HUES64 (cell line): ENCODE measurements at regions not wholly inside any gene's neighbourhood (a gene's known extent, or its start where the extent isn't known, plus 50 kb on each side); places are given as distances from the start of the nearest gene placed in this dataset.
"Not testable (repeated sequence)": the region's sequence is repeated elsewhere in the genome, so short reads cannot be mapped to it uniquely, and the experiment has no call there.

Experiments
- H3K27ac ChIP-seq: 2 replicates; pipeline ENCODE4 v1.7.0; 2013; ENCODE audit warnings: low read depth, low read length, inconsistent platforms
- H3K27me3 ChIP-seq: 2 replicates; pipeline ENCODE4 v1.6.1; 2013; ENCODE audit warnings: mild to moderate bottlenecking, low read length; ENCODE audit not compliant: insufficient read depth
- H3K36me3 ChIP-seq: 2 replicates; pipeline ENCODE4 v1.6.1; 2013; ENCODE audit warnings: mild to moderate bottlenecking, low read length; ENCODE audit not compliant: insufficient read depth
- H3K4me1 ChIP-seq: 2 replicates; pipeline ENCODE4 v1.6.1; 2013; ENCODE audit warnings: mild to moderate bottlenecking, low read length, moderate library complexity; ENCODE audit not compliant: insufficient read depth
- H3K4me3 ChIP-seq: 2 replicates; pipeline ENCODE4 v1.5.1; 2013; ENCODE audit warnings: mild to moderate bottlenecking, low read length, moderate library complexity
- H3K9ac ChIP-seq: 2 replicates; pipeline ENCODE4 v1.6.1; 2013; ENCODE audit warnings: mild to moderate bottlenecking, low read depth, low read length
- H3K9me3 ChIP-seq: 2 replicates; pipeline ENCODE4 v1.6.1; 2013; ENCODE audit warnings: low read depth, low read length; ENCODE audit not compliant: insufficient read depth
- WGBS: fragments of 150-250, 120-280 bp; methylation state at CpG from one replicate; pipeline ENCODE4 v1.1.7; 2013; ENCODE audit warnings: missing lambda C conversion rate; 5-methylcytosine and 5-hydroxymethylcytosine counted together

DNA sequence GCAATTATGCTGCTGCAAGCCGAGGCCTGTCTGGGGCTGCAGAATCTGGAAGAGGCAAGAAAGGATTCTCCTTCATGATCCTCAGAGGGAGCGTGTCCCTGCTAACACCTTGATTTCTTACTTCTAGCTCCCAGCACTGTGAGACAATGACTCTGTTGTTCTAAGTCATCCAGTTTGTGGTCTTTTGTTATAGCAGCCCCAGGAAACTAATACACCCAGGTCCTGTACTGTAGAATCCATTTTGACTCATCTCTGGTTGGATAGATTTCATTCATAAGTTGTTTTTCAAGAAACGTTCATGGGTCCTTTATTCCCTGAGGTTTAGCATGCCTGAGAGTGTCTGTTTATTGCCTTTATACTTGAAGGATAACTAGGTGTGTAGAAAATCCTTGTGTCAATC, 112.7 kb downstream of the TMEM17 start:
- no peaks in the 10 kb centered on the region for H3K9me3 ChIP-seq

DNA sequence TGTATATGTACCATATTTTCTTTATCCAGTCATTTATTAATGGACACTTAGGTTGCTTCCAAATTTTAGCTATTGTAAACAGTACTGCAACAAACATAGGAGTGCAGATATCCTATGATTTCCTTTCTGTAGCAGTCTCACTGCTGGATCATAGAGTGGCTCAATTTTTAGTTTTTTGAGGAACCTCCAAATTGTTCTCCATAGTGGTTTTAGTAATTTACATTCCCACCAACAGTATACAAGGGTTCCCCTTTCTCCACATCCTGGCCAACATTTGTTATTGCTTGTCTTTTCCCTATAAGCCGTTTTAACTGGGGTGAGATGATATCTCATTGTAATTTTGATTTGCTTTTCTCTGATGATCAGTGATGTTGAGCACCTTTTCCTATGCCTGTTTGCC, 114.3 kb downstream of the TMEM17 start:
- WGBS = 86% methylated on average over 1 of the region's 1 CpG

More for the DNA sequence above, 112.7 kb downstream of the TMEM17 start:
- no peak overlapping the region for H3K4me3 ChIP-seq
- WGBS = 93% methylated on average over 3 of the region's 3 CpGs
- no peaks in the 10 kb centered on the region for H3K36me3 ChIP-seq
- H3K4me1 ChIP-seq = no peaks in the 10 kb centered on the region
- no peaks in the 10 kb centered on the region for H3K27me3 ChIP-seq
- H3K27ac ChIP-seq = no peak overlapping the region
- H3K9ac ChIP-seq = no peak overlapping the region

DNA sequence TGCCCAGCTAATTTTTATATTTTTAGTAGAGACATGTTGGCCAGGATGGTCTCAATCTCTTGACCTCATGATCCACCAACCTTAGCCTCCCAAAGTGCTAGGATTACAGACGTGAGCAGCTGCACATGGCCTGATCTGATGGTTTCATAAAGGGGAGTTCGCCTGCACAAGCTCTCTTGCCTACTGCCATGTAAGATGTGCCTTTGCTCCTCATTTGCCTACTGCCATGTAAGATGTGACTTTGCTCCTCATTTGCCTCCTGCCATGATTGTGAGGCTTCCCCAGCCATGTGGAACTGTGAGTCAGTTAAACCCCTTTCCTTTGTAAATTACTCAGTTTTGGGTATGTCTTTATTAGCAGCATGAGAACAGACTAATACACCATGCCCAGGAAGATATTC, 119.6 kb downstream of the TMEM17 start:
- not testable (repeated sequence) for H3K27me3 ChIP-seq, H3K27ac ChIP-seq, H3K9me3 ChIP-seq, H3K9ac ChIP-seq, H3K4me1 ChIP-seq, H3K4me3 ChIP-seq, H3K36me3 ChIP-seq
- 93% methylated on average over 2 of the region's 2 CpGs for WGBS

More for the DNA sequence above, 114.3 kb downstream of the TMEM17 start:
- Histone ChIP-seq H3K4me3 (no peak overlapping the region), H3K9ac (no peak overlapping the region), H3K4me1 (no peaks in the 10 kb centered on the region), H3K36me3 (no peaks in the 10 kb centered on the region), H3K9me3 (no peaks in the 10 kb centered on the region), H3K27ac (no peak overlapping the region), H3K27me3 (no peaks in the 10 kb centered on the region)

DNA sequence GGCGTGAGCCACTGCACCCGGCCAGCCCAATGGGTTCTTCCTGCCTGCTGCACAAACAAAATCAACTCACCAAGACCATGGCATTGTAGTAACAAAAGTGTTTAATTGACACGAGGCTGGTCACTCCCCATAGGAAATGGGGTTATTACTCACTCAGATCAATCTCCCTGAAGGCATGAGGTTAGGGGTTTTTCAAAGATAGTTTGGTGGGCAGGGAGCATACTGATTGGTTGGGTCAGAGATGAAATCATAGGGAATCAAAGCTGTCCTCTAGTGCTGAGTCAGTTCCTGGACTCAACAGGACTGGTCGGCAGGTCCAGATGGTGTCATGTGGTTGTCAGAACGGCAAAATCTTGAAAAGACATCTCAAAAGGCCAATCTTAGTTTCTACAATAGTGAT, 122.1 kb downstream of the TMEM17 start:
- Histone ChIP-seq H3K9me3 (no peaks in the 10 kb centered on the region), H3K27ac (no peak overlapping the region), H3K4me1 (peaks cover 8% of the 10 kb centered on the region), H3K9ac (no peak overlapping the region), H3K36me3 (no peaks in the 10 kb centered on the region), H3K4me3 (no peak overlapping the region), H3K27me3 (no peaks in the 10 kb centered on the region)
- WGBS = 98% methylated on average over 5 of the region's 5 CpGs

DNA sequence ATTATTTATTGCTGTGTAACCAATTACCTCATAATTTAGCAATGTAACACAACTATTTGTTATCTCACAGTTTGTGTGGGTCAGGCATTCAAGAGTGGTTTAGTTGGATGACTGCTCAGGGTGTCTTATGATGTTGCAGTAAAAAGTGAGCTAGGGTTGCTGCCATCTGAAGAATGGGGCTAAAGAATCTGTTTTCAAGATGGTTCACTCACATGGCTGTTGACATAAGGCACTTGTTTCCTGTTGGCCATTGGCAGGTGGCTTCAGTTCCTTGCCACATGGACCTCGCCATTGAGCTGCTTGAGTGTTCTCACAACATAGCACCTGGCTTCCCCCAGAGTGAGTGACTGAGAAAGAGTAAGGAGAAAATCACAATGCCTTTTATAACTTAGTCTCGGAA, 123.2 kb downstream of the TMEM17 start:
- Histone ChIP-seq H3K27ac (no peak overlapping the region), H3K9me3 (no peaks in the 10 kb centered on the region), H3K4me3 (no peak overlapping the region), H3K4me1 (peaks cover 8% of the 10 kb centered on the region), H3K36me3 (no peaks in the 10 kb centered on the region), H3K27me3 (no peaks in the 10 kb centered on the region), H3K9ac (no peak overlapping the region)
- 90% methylated on average over 2 of the region's 2 CpGs for WGBS

DNA sequence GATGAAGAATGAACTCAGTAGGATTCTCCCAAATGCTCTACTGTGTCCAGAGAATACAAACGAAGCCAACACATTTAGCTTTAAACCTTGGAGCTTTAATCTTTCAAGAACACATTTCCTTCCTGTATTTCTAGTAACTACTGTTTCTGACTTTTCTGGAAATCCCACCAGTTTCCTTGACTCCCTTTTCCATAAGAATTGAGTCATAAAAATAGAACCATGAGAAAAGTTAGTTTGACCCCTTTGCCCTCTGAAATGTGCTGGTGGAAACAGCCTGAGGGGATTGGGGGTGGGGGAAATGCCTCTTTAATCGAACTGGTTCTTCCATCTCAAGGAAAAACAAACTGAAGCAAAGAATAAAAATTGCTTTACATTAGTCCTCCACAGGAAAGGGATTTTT, 123.9 kb downstream of the TMEM17 start:
- peaks cover 8% of the 10 kb centered on the region for H3K4me1 ChIP-seq
- no peaks in the 10 kb centered on the region for H3K9me3 ChIP-seq
- H3K36me3 ChIP-seq = no peaks in the 10 kb centered on the region
- 50% methylated on average over 1 of the region's 2 CpGs for WGBS
- no peak overlapping the region for H3K27ac ChIP-seq
- no peaks in the 10 kb centered on the region for H3K27me3 ChIP-seq
- no peak overlapping the region for H3K9ac ChIP-seq
- no peak overlapping the region for H3K4me3 ChIP-seq

DNA sequence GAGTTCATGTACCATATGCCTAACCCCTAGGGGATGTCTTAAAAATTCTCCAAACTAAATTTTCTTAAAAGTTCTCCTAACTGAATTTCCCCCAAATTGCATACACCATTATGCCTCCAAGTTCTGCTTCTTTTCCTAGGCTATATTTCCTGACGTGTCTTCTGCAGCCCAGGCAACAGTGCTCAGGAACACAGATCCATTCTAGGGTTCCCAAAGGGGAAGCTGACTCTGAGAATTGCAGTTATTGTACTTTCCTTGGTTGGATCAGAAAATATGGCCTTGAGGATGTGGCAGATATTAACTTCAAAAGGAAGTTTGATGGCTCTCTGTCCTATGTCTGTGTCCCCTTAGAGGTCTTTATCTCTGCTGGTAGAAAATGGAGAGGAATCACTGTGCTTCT, 124.3 kb downstream of the TMEM17 start:
- no peak overlapping the region for H3K9ac ChIP-seq
- H3K4me3 ChIP-seq = no peak overlapping the region
- peaks cover 8% of the 10 kb centered on the region for H3K4me1 ChIP-seq
- H3K27ac ChIP-seq = no peak overlapping the region
- no peaks in the 10 kb centered on the region for H3K27me3 ChIP-seq
- H3K36me3 ChIP-seq = no peaks in the 10 kb centered on the region
- WGBS = 95% methylated on average over 1 of the region's 1 CpG
- no peaks in the 10 kb centered on the region for H3K9me3 ChIP-seq

DNA sequence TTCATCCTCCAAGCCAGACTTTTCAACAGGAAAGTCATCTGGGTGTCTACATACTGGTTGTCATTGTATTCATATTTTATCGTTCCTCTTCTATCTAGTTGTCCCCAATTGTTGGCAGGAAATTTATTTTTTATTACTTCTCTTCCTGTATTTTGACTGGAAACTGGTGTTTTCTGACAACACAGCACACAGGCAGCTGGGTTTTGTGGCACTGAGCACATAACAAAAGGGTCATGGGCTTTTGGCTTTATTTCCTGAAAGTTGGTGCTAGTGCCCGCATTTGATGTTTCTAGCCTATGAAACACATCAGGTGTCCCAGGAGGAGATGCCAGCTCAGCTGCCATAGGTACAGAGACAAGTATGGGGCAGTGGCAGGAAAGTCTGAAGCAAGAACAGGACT, 126.4 kb downstream of the TMEM17 start:
- Histone ChIP-seq H3K9ac (no peak overlapping the region), H3K27ac (no peak overlapping the region), H3K4me3 (no peak overlapping the region), H3K27me3 (no peaks in the 10 kb centered on the region), H3K4me1 (peaks cover 14% of the 10 kb centered on the region), H3K36me3 (no peaks in the 10 kb centered on the region), H3K9me3 (no peaks in the 10 kb centered on the region)
- 91% methylated on average over 2 of the region's 2 CpGs for WGBS

DNA sequence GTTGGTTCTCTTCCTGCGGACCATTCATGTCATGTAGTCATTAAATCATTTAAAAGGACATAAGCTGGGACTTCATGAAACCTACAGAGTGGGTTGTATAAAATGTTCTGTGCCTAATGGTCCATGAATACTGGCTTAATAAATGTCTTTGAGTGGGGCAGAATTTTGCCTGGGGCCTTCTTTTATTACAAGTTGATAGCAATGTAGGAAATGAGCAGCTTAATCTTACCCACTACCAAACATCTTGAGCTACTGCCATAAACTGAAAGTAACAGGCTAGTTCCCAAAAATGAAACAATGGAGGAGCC, 130.9 kb downstream of the TMEM17 start:
- H3K4me1 ChIP-seq = peaks cover 12% of the 10 kb centered on the region

DNA sequence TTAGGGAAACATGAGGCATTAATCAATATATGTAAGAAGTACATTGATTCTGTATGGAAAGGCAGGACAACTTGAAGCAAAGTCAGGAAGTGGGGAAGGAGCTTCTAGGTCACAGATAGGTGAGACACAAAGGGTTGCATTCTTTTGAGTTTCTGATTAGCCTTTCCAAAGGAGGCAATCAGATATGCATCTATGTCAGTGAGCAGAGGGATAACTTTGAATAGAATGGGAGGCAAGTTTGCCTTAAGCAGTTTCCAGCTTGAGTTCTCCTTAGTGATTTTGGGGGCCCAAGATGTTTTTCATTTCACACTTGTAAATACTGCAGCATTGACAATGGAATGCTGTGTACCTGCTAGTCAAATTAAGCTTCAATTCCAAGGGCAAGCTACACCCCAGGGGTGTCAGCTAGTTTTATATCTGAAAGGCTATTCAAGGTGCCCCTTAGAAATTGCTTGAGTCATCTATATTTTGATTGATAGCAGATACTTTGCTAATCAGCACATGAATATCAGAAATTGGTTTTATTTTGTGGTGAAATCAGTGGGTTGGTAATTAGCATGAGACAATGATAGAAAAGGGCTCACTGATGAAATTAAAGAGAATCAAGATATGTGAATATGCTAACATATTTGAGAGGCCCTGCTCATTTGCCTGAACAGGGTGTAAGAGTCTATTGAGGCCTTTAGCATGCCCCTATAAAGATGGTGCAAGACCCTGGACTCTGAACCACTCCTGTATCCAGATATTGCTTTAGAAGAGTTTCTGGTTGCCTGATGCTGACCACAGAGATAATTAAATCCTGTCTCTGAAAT, 131.5 kb downstream of the TMEM17 start:
- Histone ChIP-seq H3K9me3 (peaks cover 24% of the 10 kb centered on the region), H3K4me3 (no peak overlapping the region), H3K9ac (no peak overlapping the region), H3K27me3 (no peaks in the 10 kb centered on the region), H3K36me3 (no peaks in the 10 kb centered on the region), H3K4me1 (peaks cover 12% of the 10 kb centered on the region), H3K27ac (peak overlapping the region; percentile 55; the same call in 1 of the 2 replicates)

More for the DNA sequence above, 130.9 kb downstream of the TMEM17 start:
- Histone ChIP-seq H3K9me3 (peaks cover 24% of the 10 kb centered on the region), H3K27me3 (no peaks in the 10 kb centered on the region), H3K27ac (peak overlapping the region; percentile 40; the same call in 1 of the 2 replicates), H3K9ac (no peak overlapping the region), H3K4me3 (no peak overlapping the region), H3K36me3 (no peaks in the 10 kb centered on the region)
- 91% methylated on average over 1 of the region's 1 CpG for WGBS

DNA sequence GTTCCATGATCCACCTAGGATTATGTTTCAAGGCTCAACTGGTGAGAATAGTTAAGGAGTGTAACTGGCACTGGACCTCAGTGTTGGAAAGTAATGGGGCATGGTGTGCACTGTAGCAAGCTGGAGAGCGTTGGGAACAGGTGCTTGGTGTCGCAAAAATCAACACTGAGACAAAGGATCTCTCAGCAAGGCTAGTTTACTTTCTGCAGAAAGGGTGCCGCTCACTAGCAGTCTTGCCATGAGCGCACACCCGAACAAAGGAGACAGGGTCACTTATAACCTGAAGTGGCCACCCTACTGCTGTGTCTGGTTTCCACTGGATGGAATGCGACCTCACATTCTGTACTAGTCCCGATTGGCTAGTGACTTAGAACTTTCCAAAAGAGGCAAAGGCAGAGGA, 133.2 kb downstream of the TMEM17 start:
- Histone ChIP-seq H3K27me3 (no peaks in the 10 kb centered on the region), H3K36me3 (no peaks in the 10 kb centered on the region), H3K9me3 (peaks cover 24% of the 10 kb centered on the region), H3K27ac (no peak overlapping the region), H3K4me1 (peaks cover 12% of the 10 kb centered on the region), H3K9ac (no peak overlapping the region), H3K4me3 (no peak overlapping the region)
- 96% methylated on average over 7 of the region's 7 CpGs for WGBS
